ENCODE measurements at regions not wholly inside any gene's neighbourhood (a gene's known extent, or its start where the extent isn't known, plus 50 kb on each side); places are given as distances from the start of the nearest gene placed in this dataset.
"Not testable (repeated sequence)": the region's sequence is repeated elsewhere in the genome, so short reads cannot be mapped to it uniquely, and the experiment has no call there.

- no peak for DNase-seq (ENCODE audit: low read depth in 2 of 2)
Observed at GRCh38 chr14:30221546-30221945, 293.9 kb upstream of the PRKD1 start.

GRCh38 chr14:30223385-30223785 lies 295.7 kb upstream of the PRKD1 start:
- DNase-seq (ENCODE audit: low read depth in 2 of 2): peak in 1 of 2 experiments; percentile 40

DNA sequence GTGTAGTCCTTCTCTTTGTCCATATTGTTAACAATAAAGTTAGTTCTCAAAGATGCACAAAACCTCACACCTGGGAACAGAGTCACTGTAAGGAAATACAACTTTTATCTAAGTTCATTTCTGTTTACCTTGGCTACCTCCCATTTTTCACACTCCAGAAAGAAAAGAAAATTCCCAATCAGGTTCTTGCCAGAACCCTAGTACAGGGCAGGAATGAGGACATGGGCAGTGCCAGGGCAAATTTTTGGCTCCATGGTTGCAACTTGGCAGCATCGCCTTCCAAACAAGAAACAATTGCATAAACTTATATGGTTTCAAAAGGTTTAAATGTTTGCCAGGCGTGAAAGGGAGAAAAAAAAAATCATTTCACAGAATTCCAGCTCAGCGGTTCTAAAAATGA lies 296.3 kb upstream of the PRKD1 start:
- no peak for DNase-seq (ENCODE audit: low read depth in 2 of 2)

- DNase-seq (ENCODE audit: low read depth in 2 of 2): no peak
Observed at GRCh38 chr14:30225176-30225575, 297.5 kb upstream of the PRKD1 start.

DNA sequence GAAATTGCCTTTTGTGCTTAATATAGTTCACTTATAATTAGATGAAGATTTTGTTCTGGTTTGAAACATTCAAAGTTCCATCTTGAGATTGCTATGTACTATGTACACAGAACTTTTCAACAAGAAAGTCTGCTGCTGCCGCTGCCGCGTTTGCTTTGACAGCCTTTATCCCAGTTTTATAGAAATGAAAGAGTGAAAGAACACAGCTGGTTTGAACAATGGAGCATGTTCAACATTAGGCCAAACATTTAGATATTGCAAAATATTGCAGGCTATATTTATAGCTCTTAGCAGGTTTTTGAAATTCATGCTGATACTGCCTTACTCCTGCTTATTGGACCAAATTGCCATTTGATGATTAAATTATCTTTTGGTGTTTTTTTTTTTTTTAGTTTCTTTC lies 299.8 kb upstream of the PRKD1 start:
- DNase-seq (ENCODE audit: low read depth in 2 of 2): no peak

DNA sequence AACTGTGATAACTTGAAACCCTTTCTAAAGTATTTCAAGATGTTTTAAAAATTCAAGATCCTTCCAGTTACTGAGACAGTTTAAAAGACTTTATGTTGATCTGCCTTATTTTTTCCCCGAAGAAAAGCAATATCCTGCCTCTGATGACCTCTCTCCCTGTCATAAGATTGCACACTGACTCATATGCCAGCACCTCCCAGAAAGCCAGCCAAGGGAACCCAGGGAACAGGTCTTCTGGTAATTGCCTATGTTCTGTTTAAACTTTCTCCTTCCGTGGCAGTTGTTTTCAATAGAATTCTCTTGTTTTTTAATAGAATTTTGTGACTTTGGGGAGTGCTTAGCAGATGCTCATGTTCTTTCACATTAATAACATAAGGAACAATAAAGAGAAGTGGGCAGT lies 300.2 kb upstream of the PRKD1 start:
- no peak for DNase-seq (ENCODE audit: low read depth in 2 of 2)

GRCh38 chr14:30230719-30231118 lies 303.1 kb upstream of the PRKD1 start:
- no peak for DNase-seq (ENCODE audit: low read depth in 2 of 2)

DNA sequence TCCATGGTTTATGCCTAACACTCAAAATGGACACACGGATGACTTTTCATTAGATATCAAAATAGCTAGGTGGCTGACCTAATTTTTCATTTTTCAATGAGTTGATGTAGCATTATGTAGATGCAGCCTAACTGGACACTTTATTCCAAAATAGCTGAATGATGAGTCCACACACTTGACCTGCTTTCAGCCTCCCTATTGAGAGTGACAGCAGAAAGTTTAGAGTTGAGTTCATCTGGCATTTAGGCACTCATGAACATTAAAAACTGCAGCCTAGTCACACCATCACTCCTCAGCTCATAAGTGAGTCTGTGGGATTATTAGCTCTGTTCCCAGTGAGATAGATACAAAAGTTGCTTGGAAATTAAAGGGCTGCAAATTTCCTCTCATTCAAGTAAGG lies 307.3 kb upstream of the PRKD1 start:
- DNase-seq (ENCODE audit: low read depth in 2 of 2): no peak

GRCh38 chr14:30235485-30235884 lies 307.8 kb upstream of the PRKD1 start:
- DNase-seq (ENCODE audit: low read depth in 2 of 2): no peak

- DNase-seq (ENCODE audit: low read depth in 2 of 2): no peak
Observed at GRCh38 chr14:30238936-30239335, 311.3 kb upstream of the PRKD1 start.

DNA sequence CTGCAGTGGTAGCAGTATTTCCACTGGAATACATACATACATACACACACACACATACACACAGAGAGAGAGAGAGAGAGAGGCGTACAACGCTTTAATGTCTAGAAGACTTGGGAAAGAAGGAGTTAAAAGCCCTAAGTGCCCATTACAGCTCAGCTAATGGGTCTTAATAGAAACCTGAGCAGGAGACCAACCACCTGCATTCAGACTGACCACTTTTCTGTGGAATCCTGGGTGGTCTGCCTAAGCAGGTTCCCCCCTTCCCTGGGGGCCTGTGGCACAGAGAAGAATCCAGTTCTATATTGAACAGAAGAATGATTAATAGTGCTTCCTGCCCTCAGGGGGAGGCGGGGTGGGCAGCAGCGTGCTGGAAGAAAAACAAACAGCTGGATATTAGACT lies 312.4 kb upstream of the PRKD1 start:
- DNase-seq (ENCODE audit: low read depth in 2 of 2): no peak

DNA sequence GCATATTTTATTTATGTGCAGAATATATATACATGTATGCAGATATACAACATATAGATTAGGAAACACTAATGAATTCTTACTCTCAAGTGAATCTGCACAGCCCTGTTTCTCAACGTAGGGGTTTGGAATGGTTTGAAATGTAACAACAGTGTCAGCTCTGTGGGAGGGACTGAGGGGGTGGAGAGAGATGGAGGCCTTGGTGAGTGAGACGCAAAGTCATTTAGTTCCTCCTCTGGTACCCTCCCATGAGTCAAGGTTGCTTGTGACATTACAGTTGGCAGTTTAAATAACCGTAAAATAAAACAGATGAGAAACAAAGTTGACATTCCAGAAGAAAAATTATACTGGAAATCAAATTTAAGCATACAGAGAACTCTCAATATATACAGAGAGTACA lies 313.0 kb upstream of the PRKD1 start:
- no peak for DNase-seq (ENCODE audit: low read depth in 2 of 2)

DNA sequence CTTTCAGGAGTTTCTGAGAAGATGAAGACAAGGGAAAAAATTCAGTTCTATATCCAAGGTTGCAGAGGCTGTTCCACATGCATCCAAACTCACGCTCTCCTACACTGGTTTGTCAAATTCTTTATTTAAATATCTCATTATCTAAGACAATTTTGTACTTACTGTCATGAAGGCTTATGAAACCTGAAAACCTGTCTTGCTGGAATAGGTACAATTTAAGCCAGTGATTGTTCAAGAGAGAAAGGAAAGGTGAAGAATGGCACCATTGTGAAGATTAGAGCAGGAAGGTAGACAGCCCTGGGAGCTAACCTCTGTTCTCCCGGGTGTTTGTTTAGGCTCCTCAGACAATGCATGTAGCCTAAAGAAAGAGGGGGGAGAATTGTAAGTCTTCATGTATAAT lies 315.1 kb upstream of the PRKD1 start:
- DNase-seq (ENCODE audit: low read depth in 2 of 2): no peak

DNA sequence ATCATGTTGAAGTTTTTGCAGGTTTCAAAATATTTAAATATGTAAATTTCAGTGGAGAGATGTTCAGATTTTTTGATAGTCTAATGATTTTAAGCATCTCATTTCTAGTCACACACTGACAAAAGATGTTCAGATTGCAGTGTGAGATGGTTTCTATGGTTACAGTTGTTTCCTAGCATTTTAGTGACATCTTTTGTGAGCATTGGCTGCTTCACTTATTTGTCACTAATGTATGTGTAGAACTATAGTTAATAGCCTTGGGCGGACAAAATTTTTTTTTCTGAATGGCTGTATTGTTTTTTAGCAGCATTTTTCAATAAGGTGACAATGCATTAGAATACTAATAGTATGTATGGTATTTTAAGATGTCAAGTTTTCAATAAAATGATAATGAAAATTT lies 315.6 kb upstream of the PRKD1 start:
- no peak for DNase-seq (ENCODE audit: low read depth in 2 of 2)

GRCh38 chr14:30243805-30244204 lies 315.2 kb upstream of the G2E3 start:
- peak in 1 of 2 experiments; percentile 20 for DNase-seq (ENCODE audit: low read depth in 2 of 2)

DNA sequence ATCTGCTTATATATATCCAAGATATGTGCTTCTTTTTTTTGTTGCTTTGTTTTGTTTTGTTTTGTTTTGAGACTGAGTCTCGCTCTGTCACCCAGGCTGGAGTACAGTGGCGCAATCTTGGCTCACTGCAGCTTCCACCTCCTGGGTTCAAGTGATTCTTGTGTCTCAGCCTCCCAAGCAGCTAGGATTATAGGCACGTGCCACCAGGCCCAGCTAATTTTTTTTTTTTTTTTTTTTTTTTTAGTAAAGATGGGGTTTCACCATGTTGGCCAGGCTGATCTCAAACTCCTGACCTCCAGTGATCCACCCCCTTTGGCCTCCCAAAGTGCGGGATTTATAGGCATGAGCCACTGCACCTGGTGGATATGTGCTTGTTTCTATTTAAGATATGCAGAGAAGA lies 314.6 kb upstream of the G2E3 start:
- not testable (repeated sequence) for DNase-seq (ENCODE audit: low read depth in 2 of 2)

- DNase-seq (ENCODE audit: low read depth in 2 of 2): no peak
Observed at GRCh38 chr14:30251017-30251416, 307.9 kb upstream of the G2E3 start.

- DNase-seq (ENCODE audit: low read depth in 2 of 2): no peak
Observed at GRCh38 chr14:30251557-30252100, 307.3 kb upstream of the G2E3 start.

GRCh38 chr14:30252151-30252550 lies 306.8 kb upstream of the G2E3 start:
- DNase-seq (ENCODE audit: low read depth in 2 of 2): no peak

DNA sequence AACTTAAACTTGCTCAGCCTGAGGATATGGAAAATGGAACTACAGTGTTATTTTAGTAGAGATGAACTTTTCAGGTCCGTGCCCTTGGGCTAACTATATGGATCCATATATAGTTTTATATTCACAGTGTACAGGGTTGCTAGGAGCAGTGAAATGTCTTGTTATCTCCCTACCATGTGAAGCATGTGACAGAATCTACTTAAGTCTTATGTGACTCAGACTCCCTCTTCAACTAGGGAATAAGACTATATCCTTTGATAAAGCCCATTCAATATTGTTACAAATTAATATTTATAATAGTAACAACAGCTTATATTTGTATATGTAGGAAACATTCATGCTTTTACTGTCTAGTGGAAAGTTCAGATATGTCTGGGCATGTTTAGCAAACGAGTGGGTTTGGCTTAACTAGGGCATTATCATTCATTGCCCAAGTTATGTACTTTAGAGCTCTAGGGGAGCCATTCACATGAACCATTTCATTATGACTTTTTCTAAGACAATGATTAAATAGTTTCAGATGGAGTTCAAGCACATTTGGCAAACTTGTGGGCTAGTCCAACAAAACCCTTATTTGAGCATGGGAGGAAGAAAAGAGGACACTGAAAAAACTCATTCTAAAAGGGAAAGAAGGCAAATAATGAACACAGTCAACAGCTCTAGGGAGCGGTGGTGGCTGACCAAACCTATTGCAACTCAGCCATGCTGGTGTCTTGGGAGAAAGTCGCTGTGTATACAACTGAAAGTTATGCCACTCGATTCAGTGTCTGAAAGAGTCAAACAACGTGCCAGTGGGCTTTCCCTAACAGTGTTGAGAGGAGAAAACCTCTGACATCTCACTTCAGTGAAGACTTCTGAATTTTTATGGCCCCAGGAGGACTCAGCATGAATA lies 305.9 kb upstream of the G2E3 start:
- no peak for DNase-seq (ENCODE audit: low read depth in 2 of 2)

DNA sequence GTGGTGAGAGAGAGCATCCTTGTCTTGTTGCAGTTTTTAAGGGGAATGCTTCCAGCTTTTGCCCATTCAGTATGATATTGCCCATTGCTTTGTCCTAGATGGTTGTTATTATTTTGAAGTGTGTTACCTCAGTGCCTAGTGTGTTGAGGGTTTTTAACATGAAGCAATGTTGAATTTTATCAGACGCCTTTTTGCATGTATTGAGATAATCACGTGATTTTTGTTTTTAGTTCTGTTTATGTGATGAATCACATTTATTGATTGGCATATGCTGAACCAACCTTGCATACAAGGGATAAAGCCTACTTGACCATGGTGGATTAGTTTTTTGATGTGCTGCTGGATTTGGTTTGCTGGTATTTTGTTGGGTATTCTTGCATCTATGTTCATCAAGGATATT lies 302.3 kb upstream of the G2E3 start:
- no peak for DNase-seq (ENCODE audit: low read depth in 2 of 2)

DNA sequence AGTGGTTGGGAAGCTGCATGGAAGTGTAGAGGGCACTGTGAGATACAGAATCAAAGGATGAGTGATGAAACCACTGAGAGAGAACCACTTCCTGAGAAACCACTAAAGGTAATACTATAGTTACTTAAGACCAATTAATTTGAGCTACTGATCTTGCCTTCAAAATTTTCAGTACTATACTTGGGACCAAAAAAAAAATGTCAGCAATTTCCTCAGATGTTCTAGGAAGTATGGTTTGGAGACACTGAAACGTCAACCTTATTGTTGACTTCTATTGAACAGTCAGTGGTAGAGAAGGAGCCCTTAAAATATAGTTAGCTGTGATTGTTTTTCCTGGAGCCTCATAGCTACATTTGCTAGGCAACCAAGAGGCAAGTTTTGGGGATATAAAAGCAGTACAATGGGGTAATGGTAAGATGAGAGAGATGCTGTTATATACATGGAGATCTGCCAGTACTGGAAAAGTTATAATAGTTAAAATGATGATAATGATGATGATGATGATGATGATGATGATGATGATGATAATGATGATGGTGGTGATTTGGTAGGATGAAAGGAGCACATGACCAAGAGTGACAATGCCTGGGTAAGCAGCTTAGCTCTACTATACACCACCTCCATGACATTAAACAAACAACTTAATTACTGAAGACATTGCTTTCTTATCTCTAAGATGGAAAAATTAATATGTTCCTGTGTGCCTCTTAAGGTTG lies 300.9 kb upstream of the G2E3 start:
- no peak for DNase-seq (ENCODE audit: low read depth in 2 of 2)

Data from fibroblast of skin of left biceps (primary cell).